H9 (cell line): ENCODE measurements at regions not wholly inside any gene's neighbourhood (a gene's known extent, or its start where the extent isn't known, plus 50 kb on each side); places are given as distances from the start of the nearest gene placed in this dataset.

Source experiments
- DNase-seq: peaks from one replicate; pipeline ENCODE4 v3.0.0-alpha.2; 2017
- H2AFZ ChIP-seq: one replicate; pipeline ENCODE4 v1.6.1; 2013; ENCODE audit warnings: mild to moderate bottlenecking, low read length, control low read depth, moderate library complexity
- H2AK5ac ChIP-seq: 2 replicates; pipeline ENCODE4 v1.6.1; 2013; ENCODE audit warnings: low read length, control low read depth, mixed read lengths; ENCODE audit not compliant: insufficient read length
- H2BK120ac ChIP-seq: one replicate; pipeline ENCODE4 v1.6.1; 2013; ENCODE audit warnings: low read depth, mild to moderate bottlenecking, low read length, control low read depth, inconsistent platforms; ENCODE audit not compliant: poor library complexity, severe bottlenecking
- H2BK12ac ChIP-seq: 2 replicates; pipeline ENCODE4 v1.6.1; 2013; ENCODE audit warnings: low read length, control low read depth, mixed read lengths, low read depth; ENCODE audit not compliant: insufficient read length
- H2BK15ac ChIP-seq: 2 replicates; pipeline ENCODE4 v1.6.1; 2013; ENCODE audit warnings: low read depth, low read length, control low read depth
- H2BK20ac ChIP-seq: one replicate; pipeline ENCODE4 v1.6.1; 2013; ENCODE audit warnings: low read depth, mild to moderate bottlenecking, low read length, control low read depth, inconsistent platforms; ENCODE audit not compliant: poor library complexity, severe bottlenecking
- H2BK5ac ChIP-seq: 2 replicates; pipeline ENCODE4 v1.6.1; 2013; ENCODE audit warnings: low read length, control low read depth, mixed read lengths; ENCODE audit not compliant: insufficient read length
- H3K14ac ChIP-seq: 2 replicates; pipeline ENCODE4 v1.6.1; 2013; ENCODE audit warnings: low read length, control low read depth; ENCODE audit not compliant: insufficient read depth
- H3K18ac ChIP-seq: 2 replicates; pipeline ENCODE4 v1.6.1; 2013; ENCODE audit warnings: low read depth, mild to moderate bottlenecking, mixed read lengths, low read length, control low read depth; ENCODE audit not compliant: insufficient read length
- H3K23ac ChIP-seq: 2 replicates; pipeline ENCODE4 v1.6.1; 2013; ENCODE audit warnings: low read length, control low read depth, mixed read lengths, low read depth; ENCODE audit not compliant: insufficient read length
- H3K23me2 ChIP-seq: 2 replicates; pipeline ENCODE4 v1.6.1; 2013; ENCODE audit warnings: low read depth, mild to moderate bottlenecking, mixed read lengths, low read length, control low read depth; ENCODE audit not compliant: insufficient read length, poor library complexity, severe bottlenecking
- H3K27ac ChIP-seq: 2 replicates; pipeline ENCODE4 v1.5.1; 2013; ENCODE audit warnings: low read length, control low read depth, mixed read lengths, low read depth; ENCODE audit not compliant: insufficient read length
- H3K27me3 ChIP-seq: 2 replicates; pipeline ENCODE4 v1.6.1; 2013; ENCODE audit warnings: low read length, control low read depth, inconsistent platforms; ENCODE audit not compliant: insufficient read depth
- H3K4ac ChIP-seq: 2 replicates; pipeline ENCODE4 v1.6.1; 2013; ENCODE audit warnings: low read depth, mild to moderate bottlenecking, control low read depth, inconsistent platforms, low read length, moderate library complexity
- H3K4me1 ChIP-seq: 2 replicates; pipeline ENCODE4 v1.6.1; 2013; ENCODE audit warnings: low read length, control low read depth, inconsistent platforms; ENCODE audit not compliant: insufficient read depth
- H3K4me2 ChIP-seq: 2 replicates; pipeline ENCODE4 v1.6.1; 2013; ENCODE audit warnings: low read length, control low read depth, mixed read lengths; ENCODE audit not compliant: insufficient read length, insufficient read depth
- H3K56ac ChIP-seq: 2 replicates; pipeline ENCODE4 v1.6.1; 2013; ENCODE audit warnings: low read depth, mild to moderate bottlenecking, mixed read lengths, low read length, control low read depth; ENCODE audit not compliant: insufficient read length
- H3K79me1 ChIP-seq: 2 replicates; pipeline ENCODE4 v1.6.1; 2013; ENCODE audit warnings: low read depth, mild to moderate bottlenecking, moderate library complexity, low read length, control low read depth, inconsistent platforms; ENCODE audit not compliant: insufficient read depth, poor library complexity, severe bottlenecking
- H3K79me2 ChIP-seq: 2 replicates; pipeline ENCODE4 v1.6.1; 2013; ENCODE audit warnings: low read length, control low read depth, inconsistent platforms; ENCODE audit not compliant: insufficient read depth
- H3K9ac ChIP-seq: 2 replicates; pipeline ENCODE4 v1.6.1; 2013; ENCODE audit warnings: low read length, control low read depth, mixed read lengths; ENCODE audit not compliant: insufficient read length; ENCODE audit errors: extremely low read depth
- H3K9me3 ChIP-seq: one replicate; pipeline ENCODE4 v1.6.1; 2013; ENCODE audit warnings: low read depth, low read length, inconsistent platforms; ENCODE audit not compliant: control insufficient read depth
- H3T11ph ChIP-seq: one replicate; pipeline ENCODE4 v1.6.1; 2013; ENCODE audit warnings: mild to moderate bottlenecking, low read length, control low read depth, inconsistent platforms
- H4K20me1 ChIP-seq: one replicate; pipeline ENCODE4 v1.6.1; 2013; ENCODE audit not compliant: control insufficient read depth, insufficient read length, insufficient read depth
- H4K5ac ChIP-seq: 2 replicates; pipeline ENCODE4 v1.6.1; 2013; ENCODE audit warnings: low read depth, mild to moderate bottlenecking, mixed read lengths, low read length, control low read depth; ENCODE audit not compliant: insufficient read length
- H4K8ac ChIP-seq: replicated peaks from 2 replicates; pipeline ENCODE4 v1.6.1; 2013; ENCODE audit warnings: low read length, control low read depth, mixed read lengths, low read depth; ENCODE audit not compliant: insufficient read length
- H4K91ac ChIP-seq: 2 replicates; pipeline ENCODE4 v1.6.1; 2013; ENCODE audit warnings: low read depth, mild to moderate bottlenecking, moderate library complexity, mixed read lengths, low read length, control low read depth; ENCODE audit not compliant: insufficient read length
- H3K27ac Mint-ChIP-seq, 3 experiments: 2 replicates in 2 of 3; 3 replicates in 1 of 3; pipeline ENCODE4 v1.8.0; 2020 to 2021; ENCODE audit warnings: mixed read lengths in 3 of 3, mild to moderate bottlenecking in 1 of 3, moderate library complexity in 1 of 3
- H3K27me3 Mint-ChIP-seq: 2 replicates; pipeline ENCODE4 v1.8.0; 2021; ENCODE audit warnings: low read depth, mild to moderate bottlenecking, moderate library complexity, mixed read lengths
- H3K36me3 Mint-ChIP-seq, 3 experiments: 2 replicates in 2 of 3; 3 replicates in 1 of 3; pipeline ENCODE4 v1.8.0; 2020 to 2021; ENCODE audit warnings: low read depth in 3 of 3, mixed read lengths in 3 of 3; ENCODE audit not compliant: insufficient read depth in 1 of 3
- H3K4me1 Mint-ChIP-seq, 2 experiments: 2 replicates each; pipeline ENCODE4 v1.8.0; 2020; ENCODE audit warnings: mixed read lengths in 2 of 2
- H3K4me3 Mint-ChIP-seq, 2 experiments: 2 replicates in 1 of 2; 3 replicates in 1 of 2; pipeline ENCODE4 v1.8.0; 2020 to 2021; ENCODE audit warnings: mild to moderate bottlenecking in 2 of 2, mixed read lengths in 2 of 2, moderate library complexity in 1 of 2
- H3K9me3 Mint-ChIP-seq, 2 experiments: 2 replicates in 1 of 2; 3 replicates in 1 of 2; pipeline ENCODE4 v1.8.0; 2020; ENCODE audit warnings: mild to moderate bottlenecking in 2 of 2, mixed read lengths in 2 of 2, moderate library complexity in 1 of 2
- CTCF ChIP-seq: fragments of 200-600 bp; sonication (generic); conservative IDR thresholded peaks from 3 replicates; pipeline ENCODE4 v1.8.0; 2021; ENCODE audit warnings: antibody characterized with exemption, mild to moderate bottlenecking
- WGBS: extraction: QIAGEN DNeasy Blood & Tissue Kit; methylation state at CpG from one replicate; pipeline ENCODE4 v1.1.7; 2013; ENCODE audit warnings: missing lambda C conversion rate, low lambda C conversion rate, mixed read lengths; ENCODE audit not compliant: insufficient read length; ENCODE audit errors: extremely low coverage; 5-methylcytosine and 5-hydroxymethylcytosine counted together

GRCh38 chr12:13372386-13372785, 175.9 kb downstream of the EMP1 start:
- no peak overlapping the region for H3K27ac Mint-ChIP-seq
- no peak overlapping the region for H3K18ac ChIP-seq
- no peaks in the 10 kb centered on the region for H3K23me2 ChIP-seq
- no peak overlapping the region for H3K14ac ChIP-seq
- no peaks in the 10 kb centered on the region for H3K79me2 ChIP-seq
- no peaks in the 10 kb centered on the region for H3K79me1 ChIP-seq
- no peak overlapping the region for H2AK5ac ChIP-seq
- no peak overlapping the region for H2BK15ac ChIP-seq
- H2BK120ac ChIP-seq = no peak overlapping the region
- H3K9ac ChIP-seq = no peak overlapping the region
- H3K4ac ChIP-seq = no peak overlapping the region
- no peak overlapping the region for H3K56ac ChIP-seq
- H3K4me2 ChIP-seq = no peak overlapping the region
- peaks cover 3% of the 10 kb centered on the region for H3K27me3 Mint-ChIP-seq
- no peak overlapping the region for H2BK20ac ChIP-seq
- H2BK12ac ChIP-seq = no peak overlapping the region
- TF ChIP-seq CTCF = no peak
- H3K4me3 Mint-ChIP-seq = no peak overlapping the region
- no peaks in the 10 kb centered on the region for H4K20me1 ChIP-seq
- no peak overlapping the region for H3K23ac ChIP-seq
- no peaks in the 10 kb centered on the region for H3K9me3 ChIP-seq
- no peak for DNase-seq
- no peak overlapping the region for H3K27ac ChIP-seq
- H4K8ac ChIP-seq = no peak overlapping the region
- no peak overlapping the region for H4K91ac ChIP-seq
- H3K36me3 Mint-ChIP-seq = peaks cover 0 to 8% (median 0%) of the 10 kb centered on the region in 3 experiments; a peak in 2 of 7 replicates
- no peaks in the 10 kb centered on the region for H3K27me3 ChIP-seq
- H3K9me3 Mint-ChIP-seq = peaks cover 5 to 6% of the 10 kb centered on the region in 2 experiments; a peak in 3 of 5 replicates
- peaks cover 16 to 21% of the 10 kb centered on the region in 2 experiments for H3K4me1 Mint-ChIP-seq
- H2BK5ac ChIP-seq = no peak overlapping the region
- H3K4me1 ChIP-seq = no peaks in the 10 kb centered on the region
- WGBS = no CpG with 5 or more reads among the region's 6 CpGs
- H2AFZ ChIP-seq = no peak overlapping the region
- H4K5ac ChIP-seq = no peak overlapping the region
- no peak overlapping the region for H3T11ph ChIP-seq
